Fibroblast of skin of left quadriceps (primary cell): ENCODE measurements at regions not wholly inside any gene's neighbourhood (a gene's known extent, or its start where the extent isn't known, plus 50 kb on each side); places are given as distances from the start of the nearest gene placed in this dataset.
A peak's percentile ranks its signal among the peaks of the same experiment; 100 is the strongest.
"Not testable (repeated sequence)": the region's sequence is repeated elsewhere in the genome, so short reads cannot be mapped to it uniquely, and the experiment has no call there.

Experiments used
- DNase-seq, 2 experiments: peaks; one replicate each; pipeline ENCODE4 v3.0.0-alpha.2; 2013; ENCODE audit warnings: low read depth in 2 of 2

- peak; percentile 92 to 93 for DNase-seq
Observed at GRCh38 chr16:66058172-66058691, 308.3 kb upstream of the CDH5 start.

DNA sequence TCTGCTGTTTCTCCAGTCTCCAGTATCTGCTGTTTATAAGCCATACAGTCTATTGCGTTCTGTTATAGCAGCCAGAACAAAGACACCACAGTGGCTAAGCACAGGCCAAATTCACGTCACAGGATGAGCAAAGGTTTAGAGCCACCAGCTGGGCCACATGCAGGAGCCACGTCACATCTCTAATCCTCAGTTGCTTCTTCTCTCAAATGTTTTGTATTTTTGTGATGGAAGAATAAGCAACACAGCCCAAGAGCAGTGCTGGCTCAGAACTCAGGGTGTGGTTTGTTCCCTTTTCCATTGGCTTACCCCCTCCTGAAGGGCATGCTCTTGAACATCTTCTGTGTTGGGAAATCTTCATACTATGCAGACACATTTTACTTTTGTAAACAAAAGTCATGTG, 309.4 kb upstream of the CDH5 start:
- DNase-seq, result no peak

DNA sequence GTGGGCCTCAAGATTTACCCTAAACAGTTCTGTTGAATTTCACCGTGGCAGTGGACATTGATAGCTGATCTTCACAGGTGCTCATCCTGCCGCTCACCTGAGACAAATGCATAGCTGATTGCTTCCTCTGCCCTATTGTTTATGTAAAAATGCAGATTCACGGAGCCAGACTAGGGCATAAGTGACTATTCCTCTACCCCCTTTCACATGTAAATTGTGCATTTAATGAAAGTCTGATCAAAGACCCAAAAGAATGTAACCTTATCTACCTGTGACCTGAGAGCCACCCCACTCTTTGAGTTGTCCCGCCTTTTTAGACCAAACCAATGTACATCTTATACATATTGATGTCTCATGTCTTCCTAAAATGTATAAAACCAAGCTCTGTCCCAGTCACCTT, 312.4 kb upstream of the CDH5 start:
- DNase-seq, result no peak

GRCh38 chr16:66052745-66053144, 313.7 kb upstream of the CDH5 start:
- DNase-seq, result no peak

DNA sequence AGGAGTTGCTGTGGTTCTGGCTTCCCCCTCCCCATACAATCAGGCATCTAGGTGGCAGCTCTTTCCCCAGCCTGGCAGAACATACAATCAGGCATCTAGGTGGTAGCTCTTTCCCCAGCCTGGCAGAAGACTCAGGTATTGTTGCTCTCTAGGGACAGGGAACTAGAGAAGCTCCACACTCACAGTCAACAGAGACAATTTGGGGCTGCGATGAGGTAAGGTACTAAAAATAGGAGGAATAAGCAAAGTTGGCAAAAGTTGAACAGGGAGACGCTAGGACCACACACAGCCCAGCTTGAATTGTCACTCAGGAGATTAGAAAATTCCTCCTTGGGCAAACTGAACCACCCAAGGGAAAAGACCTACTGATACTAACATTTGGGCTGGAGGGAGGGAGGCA, 315.5 kb upstream of the CDH5 start:
- no peak for DNase-seq

DNA sequence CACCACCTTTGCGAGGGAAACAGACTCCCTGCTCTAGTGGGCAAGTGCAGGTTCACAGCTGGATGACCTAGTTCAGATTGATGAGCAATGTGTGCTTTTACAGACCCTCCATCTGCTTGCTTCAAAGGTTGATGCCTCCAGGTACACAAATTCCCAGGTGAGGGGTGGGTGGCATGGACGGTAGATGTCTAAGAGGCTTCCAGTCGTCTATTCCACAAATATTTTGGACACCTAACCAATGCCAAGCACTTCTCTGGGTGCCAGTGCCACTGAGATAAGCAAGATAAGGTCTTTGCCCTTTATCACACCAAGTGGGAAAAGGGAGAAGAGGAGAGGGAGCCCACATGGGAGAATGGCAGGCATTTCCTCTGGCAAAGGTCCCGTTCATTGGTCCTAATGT, 316.6 kb upstream of the CDH5 start:
- DNase-seq, result no peak

DNA sequence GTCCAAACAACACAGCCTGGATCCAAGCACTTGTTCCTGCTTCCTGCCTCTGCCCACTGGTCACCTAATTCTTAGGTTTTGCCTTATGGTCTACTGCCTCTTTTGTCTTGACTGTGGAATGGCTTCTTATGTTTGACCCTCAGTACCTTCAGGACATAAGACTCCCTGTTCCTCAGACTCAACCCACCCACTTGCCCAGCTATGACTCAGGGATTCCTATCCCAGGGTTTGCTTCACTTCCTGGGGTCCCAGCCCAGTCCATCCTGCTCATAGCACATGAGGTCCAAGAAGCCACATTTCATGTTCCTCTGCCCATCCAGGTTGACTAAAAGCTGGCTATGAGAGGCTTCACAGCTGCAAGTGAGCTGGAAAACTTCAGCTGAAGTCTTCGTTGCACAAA, 320.9 kb upstream of the CDH5 start:
- DNase-seq, result no peak

- no peak for DNase-seq
Observed at GRCh38 chr16:66044556-66044955, 321.9 kb upstream of the CDH5 start.

GRCh38 chr16:66044089-66044488, 322.4 kb upstream of the CDH5 start:
- no peak for DNase-seq

DNA sequence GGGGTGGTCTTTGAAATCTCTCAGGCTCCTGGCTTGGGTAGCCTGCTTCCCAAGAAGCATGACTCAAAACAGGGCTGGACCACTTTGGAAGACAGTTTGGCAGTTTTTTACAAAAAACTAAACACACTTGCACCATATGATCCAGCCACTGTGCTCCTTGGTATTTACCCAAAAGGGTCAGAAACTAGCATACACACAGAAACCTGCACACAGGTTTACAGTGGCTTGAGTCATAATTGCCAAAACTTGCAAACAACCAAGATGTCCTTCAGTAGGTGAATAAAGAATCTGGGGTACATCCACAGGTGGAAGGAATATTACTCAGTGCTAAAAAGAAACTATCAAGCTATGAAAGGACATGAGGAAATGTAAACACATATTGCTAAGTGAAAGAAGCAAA, 323.2 kb upstream of the CDH5 start:
- no peak for DNase-seq

DNA sequence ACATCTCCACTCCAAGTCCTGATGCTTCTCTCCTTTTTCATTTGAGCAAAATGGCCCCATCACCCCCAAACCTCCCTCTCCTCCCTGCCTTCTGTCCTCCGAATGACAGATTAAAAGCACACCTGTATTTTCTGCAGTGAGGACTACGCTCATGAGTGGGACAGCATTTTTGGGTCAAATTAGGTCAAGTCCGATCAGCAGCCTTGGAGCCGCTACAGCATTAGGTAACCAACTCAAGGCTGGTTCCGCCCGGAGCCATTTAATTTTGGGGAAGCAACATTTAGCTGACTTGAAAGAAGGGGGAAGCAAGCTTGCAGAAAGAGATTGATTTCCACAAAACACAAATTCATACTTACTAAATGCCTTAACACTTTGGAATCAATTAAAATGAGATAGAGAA, 324.1 kb upstream of the CDH5 start:
- DNase-seq, result no peak

DNA sequence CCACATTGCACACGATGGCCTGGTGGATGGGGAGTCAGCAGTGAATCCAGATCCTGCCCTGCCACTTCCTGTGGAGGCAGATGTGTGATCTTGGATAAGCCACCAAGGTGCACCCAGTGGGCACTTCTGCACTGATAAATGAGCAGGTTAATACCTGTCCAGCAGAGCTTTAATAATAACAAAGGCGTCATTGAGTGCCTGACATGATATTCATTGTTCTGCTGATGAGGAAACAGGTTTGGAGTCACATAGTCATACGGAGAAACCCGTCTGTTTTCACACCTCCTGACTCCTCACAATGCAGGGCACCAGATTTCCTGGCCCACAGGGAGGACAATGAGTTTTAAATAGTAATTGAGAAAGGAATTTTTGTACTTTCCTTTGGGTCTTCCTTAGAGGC, 324.6 kb upstream of the CDH5 start:
- DNase-seq, result no peak

GRCh38 chr16:66039793-66040192, 326.7 kb upstream of the CDH5 start:
- no peak for DNase-seq

GRCh38 chr16:66036793-66037715, 329.4 kb upstream of the CDH5 start:
- peak; percentile 99 for DNase-seq

GRCh38 chr16:66036184-66036583, 330.3 kb upstream of the CDH5 start:
- peak in 1 of 2 experiments; percentile 36 for DNase-seq

DNA sequence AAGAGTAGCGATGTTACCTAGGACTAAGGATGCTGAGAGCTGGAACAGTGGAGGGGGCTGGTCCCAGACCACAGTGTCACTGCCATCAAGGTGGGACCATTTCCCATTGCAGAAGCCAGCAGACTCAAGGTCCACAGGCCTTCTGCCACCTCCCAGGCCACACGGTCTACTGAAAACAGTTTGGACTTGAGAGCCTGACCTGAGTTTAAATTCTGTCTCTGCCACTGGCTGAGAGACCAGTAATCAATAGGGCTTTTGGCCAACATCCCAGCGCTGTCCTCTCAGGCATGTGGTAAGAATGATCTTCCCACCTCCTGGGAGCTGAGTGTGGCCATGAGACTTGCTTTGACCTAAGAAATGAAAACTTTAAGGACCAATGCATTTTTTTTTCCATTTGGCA, 331.4 kb upstream of the CDH5 start:
- no peak for DNase-seq

DNA sequence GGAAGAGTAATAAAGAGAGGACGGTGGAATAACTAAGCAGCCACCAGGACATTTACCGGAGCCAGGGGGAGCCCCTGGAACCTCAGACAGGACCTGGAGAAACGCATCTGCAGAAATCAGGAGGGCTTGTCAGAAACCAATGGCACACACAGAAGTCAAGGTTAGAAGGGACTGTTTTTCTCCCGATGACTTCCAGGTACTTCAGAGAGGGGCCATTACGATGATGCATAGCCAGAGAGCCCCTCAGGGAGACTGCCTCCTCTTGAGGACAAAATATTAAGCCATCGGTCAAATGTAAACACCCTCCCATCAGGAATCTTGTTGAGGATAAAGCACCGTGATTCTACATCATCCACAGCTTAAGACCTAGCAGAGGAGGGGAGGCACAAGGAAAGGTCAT, 333.6 kb upstream of the CDH5 start:
- no peak for DNase-seq

- DNase-seq, result no peak
Observed at GRCh38 chr16:66030036-66030435, 336.5 kb upstream of the CDH5 start.

- peak; percentile 75 to 78 for DNase-seq
Observed at GRCh38 chr16:66028510-66029216, 337.8 kb upstream of the CDH5 start.

DNA sequence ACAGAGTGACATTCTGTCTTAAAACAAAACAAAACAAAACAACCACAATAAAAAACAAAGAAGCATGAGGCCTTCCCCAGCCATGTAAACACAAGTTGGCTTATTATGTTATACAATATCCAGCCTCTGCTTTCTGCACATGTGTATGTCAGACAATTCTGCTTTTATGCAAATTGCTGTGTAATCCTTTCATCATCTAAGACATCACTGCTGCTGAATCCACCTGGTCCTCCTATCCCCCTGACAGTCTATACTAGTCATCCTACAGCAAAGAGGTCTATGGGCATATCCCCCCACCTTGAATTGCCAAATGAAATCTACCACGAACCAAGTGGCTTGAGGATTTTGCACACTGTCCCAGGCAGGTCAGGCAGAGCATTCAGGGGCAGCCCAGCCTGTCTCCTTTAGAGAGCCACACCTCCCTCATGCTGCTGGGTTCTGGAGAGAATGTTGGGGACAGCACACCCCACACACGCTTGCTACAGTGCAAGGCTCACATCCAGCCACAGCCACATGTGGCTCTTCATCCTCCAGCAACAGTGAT, 339.6 kb upstream of the CDH5 start:
- DNase-seq, result no peak

GRCh38 chr16:66026211-66026610, 340.3 kb upstream of the CDH5 start:
- peak in 1 of 2 experiments; percentile 16 for DNase-seq

- no peak for DNase-seq
Observed at GRCh38 chr16:66025751-66026150, 340.7 kb upstream of the CDH5 start.

- not testable (repeated sequence) for DNase-seq
Observed at GRCh38 chr16:66024567-66024966, 341.9 kb upstream of the CDH5 start.
